Sigmoid colon (tissue), 6 donors: ENCODE measurements at regions not wholly inside any gene's neighbourhood (a gene's known extent, or its start where the extent isn't known, plus 50 kb on each side); places are given as distances from the start of the nearest gene placed in this dataset.

ENCODE experiments used
- DNase-seq: peaks from one replicate; pipeline ENCODE4 v3.0.0-alpha.2; 2019
- H3K27ac ChIP-seq, 4 donors: fragments of 200-600 bp; sonication (generic); one replicate each; pipeline ENCODE4 v1.5.1; 2016 to 2019; ENCODE audit warnings: mild to moderate bottlenecking in 1 of 4
- H3K27me3 ChIP-seq, 3 donors: fragments of 200-600 bp; sonication (generic); one replicate each; pipeline ENCODE4 v1.5.1; 2019; ENCODE audit warnings: mild to moderate bottlenecking in 1 of 3
- H3K36me3 ChIP-seq, 4 donors: fragments of 200-600 bp; sonication (generic); one replicate each; pipeline ENCODE4 v1.5.1; 2016 to 2019
- H3K4me1 ChIP-seq, 4 donors: fragments of 200-600 bp; sonication (generic); one replicate each; pipeline ENCODE4 v1.5.1; 2017 to 2019
- H3K4me3 ChIP-seq, 4 donors: fragments of 200-600 bp; sonication (generic); one replicate each; pipeline ENCODE4 v1.5.1; 2017 to 2019; ENCODE audit warnings: mild to moderate bottlenecking in 2 of 4, moderate library complexity in 1 of 4
- H3K9me3 ChIP-seq, 4 donors: fragments of 200-600 bp in 3 of 4; sonication (generic) in 3 of 4; one replicate each; pipeline versions ENCODE4 v1.5.1 to v1.6.1; 2013 to 2019
- EP300 ChIP-seq, 4 donors: sonication (generic); formaldehyde crosslinking; IDR thresholded peaks; one replicate each; pipeline ENCODE4 v1.6.1; 2017; ENCODE audit warnings: antibody characterized with exemption in 4 of 4
- POLR2A ChIP-seq, 2 donors: fragments of 450-650 bp; IDR thresholded peaks; one replicate each; pipeline ENCODE4 v1.6.1; 2016; ENCODE audit warnings: antibody characterized with exemption in 2 of 2, mild to moderate bottlenecking in 2 of 2, moderate library complexity in 2 of 2
- POLR2AphosphoS5 ChIP-seq, 4 donors: sonication (generic); formaldehyde crosslinking; IDR thresholded peaks; one replicate each; pipeline ENCODE4 v1.6.1; 2017; ENCODE audit warnings: antibody characterized with exemption in 4 of 4
- WGBS, 2 donors: extraction: QIAGEN DNeasy Blood & Tissue Kit; methylation state at CpG; one replicate each; pipeline ENCODE4 v1.1.7; 2013; 5-methylcytosine and 5-hydroxymethylcytosine counted together
- intact Hi-C: fragments of 100-400 bp; cut with DNase I; formaldehyde crosslinking; loops from one replicate; pipeline ENCODE4 v1.15.1; 2023
- TF ChIP-seq, protein P1 (sequence below), 4 experiments: fragments of 450-650 bp in 3 of 4; fragments of 200-600 bp in 1 of 4; IDR thresholded peaks; one replicate each; pipeline ENCODE4 v1.5.1; 2016 to 2019; ENCODE audit warnings: antibody characterized with exemption in 4 of 4, mild to moderate bottlenecking in 3 of 4, moderate library complexity in 2 of 4
- donor health status: healthy with polysubstance abuse.
- donor health status: healthy.

DNA sequence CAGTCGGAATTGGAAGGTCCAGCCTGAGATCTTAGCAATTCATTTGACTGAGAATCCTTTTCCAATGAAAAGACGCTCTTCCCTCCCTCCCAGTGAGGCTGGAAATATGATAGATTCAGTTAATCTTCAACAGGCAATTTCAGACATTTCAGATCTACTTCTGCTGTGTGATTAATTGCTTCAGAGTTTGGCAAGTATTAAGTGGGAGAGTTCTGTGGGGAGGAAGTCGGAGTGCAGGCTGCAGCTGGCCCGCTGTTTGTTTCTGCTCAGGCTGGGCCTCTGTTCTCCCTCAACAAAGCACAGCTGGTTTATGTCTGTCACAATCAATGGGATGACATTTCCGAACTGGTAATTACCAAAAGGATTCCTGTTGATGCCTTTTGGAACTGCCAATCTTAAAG, 178.2 kb downstream of the NDFIP2 start:
- Histone ChIP-seq H3K27me3 (no peaks in the 10 kb centered on the region), H3K9me3 (no peaks in the 10 kb centered on the region), H3K36me3 (no peaks in the 10 kb centered on the region), H3K4me1 (peaks cover 0 to 15% (median 9%) of the 10 kb centered on the region in 4 donors), H3K27ac (no peak overlapping the region), H3K4me3 (no peak overlapping the region)
- TF ChIP-seq POLR2A (IDR thresholded peaks at IDR 0.05) (no peak), POLR2AphosphoS5 (IDR thresholded peaks at IDR 0.05) (peak in 2 of 4 donors; percentile 54 to 64)
- TF ChIP-seq, protein P1, sequence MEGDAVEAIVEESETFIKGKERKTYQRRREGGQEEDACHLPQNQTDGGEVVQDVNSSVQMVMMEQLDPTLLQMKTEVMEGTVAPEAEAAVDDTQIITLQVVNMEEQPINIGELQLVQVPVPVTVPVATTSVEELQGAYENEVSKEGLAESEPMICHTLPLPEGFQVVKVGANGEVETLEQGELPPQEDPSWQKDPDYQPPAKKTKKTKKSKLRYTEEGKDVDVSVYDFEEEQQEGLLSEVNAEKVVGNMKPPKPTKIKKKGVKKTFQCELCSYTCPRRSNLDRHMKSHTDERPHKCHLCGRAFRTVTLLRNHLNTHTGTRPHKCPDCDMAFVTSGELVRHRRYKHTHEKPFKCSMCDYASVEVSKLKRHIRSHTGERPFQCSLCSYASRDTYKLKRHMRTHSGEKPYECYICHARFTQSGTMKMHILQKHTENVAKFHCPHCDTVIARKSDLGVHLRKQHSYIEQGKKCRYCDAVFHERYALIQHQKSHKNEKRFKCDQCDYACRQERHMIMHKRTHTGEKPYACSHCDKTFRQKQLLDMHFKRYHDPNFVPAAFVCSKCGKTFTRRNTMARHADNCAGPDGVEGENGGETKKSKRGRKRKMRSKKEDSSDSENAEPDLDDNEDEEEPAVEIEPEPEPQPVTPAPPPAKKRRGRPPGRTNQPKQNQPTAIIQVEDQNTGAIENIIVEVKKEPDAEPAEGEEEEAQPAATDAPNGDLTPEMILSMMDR (IDR thresholded peaks at IDR 0.05), result no peak
- no peak for DNase-seq
- WGBS, 2 donors, result 68 to 77% methylated on average over 5 of the region's 5 CpGs
- intact Hi-C loops, result no loop called here

DNA sequence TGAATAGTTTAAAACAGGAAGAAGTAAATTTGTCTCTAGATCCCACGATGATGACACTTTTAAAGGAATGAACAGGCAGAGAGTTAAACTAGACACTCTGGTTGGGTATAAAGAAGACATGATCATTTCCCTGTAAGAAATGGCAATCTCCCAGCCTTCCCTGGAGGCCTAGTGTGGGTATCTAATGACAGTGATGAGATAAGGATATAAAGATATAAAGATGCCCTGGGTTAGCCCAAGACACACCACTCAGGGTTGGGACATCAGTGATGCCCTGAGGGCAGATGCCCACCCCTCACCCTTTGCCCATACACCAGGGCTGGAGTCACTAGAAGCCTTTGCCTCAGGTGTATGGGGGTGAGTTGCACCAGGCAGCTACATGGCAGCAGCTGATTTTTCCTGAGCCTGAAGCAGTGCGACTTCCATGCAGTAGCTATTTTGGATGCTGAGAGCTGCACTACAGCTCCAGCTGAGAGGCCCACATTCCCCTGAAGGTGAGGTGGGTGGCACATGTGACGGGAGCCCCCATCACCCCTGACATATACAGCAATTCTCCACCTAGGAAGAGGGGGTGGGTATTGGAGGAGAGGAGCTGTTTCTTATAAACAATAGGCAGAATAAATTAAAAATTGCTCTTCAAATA, 177.5 kb downstream of the NDFIP2 start:
- Histone ChIP-seq H3K27ac (no peak overlapping the region), H3K27me3 (no peaks in the 10 kb centered on the region), H3K36me3 (no peaks in the 10 kb centered on the region), H3K4me3 (no peak overlapping the region), H3K9me3 (no peaks in the 10 kb centered on the region), H3K4me1 (peaks cover 0 to 15% (median 9%) of the 10 kb centered on the region in 4 donors)
- intact Hi-C loops, result no loop called here
- no peak for DNase-seq
- WGBS, 2 donors, result 78 to 86% methylated on average over 3 of the region's 3 CpGs
- TF ChIP-seq POLR2A (IDR thresholded peaks at IDR 0.05) (no peak), EP300 (IDR thresholded peaks at IDR 0.05) (no peak), POLR2AphosphoS5 (IDR thresholded peaks at IDR 0.05) (no peak)
- TF ChIP-seq, protein P1 (IDR thresholded peaks at IDR 0.05), result no peak

DNA sequence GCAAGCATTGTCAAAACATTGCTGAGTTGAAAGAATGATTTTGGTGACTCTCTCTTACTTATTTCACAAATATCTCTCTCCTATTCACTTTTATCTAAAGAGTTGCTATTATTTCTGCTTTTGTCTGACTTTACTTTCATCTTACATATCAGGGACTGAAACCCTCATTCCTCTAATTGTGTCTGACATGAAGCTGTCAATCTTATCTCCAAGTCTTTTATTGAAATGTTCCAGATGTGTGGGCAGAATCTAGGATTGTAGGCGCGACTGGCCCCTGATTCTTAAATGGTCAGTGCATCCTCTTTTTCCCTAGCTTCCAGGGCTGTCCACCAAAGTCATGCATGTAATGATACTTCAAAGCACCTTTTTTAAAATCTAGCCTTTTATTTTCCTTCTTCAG, 174.6 kb downstream of the NDFIP2 start:
- no peak for DNase-seq
- Histone ChIP-seq H3K27ac (no peak overlapping the region), H3K4me3 (no peak overlapping the region), H3K4me1 (peaks cover 0 to 15% (median 9%) of the 10 kb centered on the region in 4 donors), H3K36me3 (no peaks in the 10 kb centered on the region), H3K9me3 (no peaks in the 10 kb centered on the region), H3K27me3 (no peaks in the 10 kb centered on the region)
- 95 to 97% methylated on average over 2 of the region's 2 CpGs for whole genome bisulfite sequencing, 2 donors
- intact Hi-C loops, result no loop called here
- TF ChIP-seq EP300 (IDR thresholded peaks at IDR 0.05) (no peak), POLR2AphosphoS5 (IDR thresholded peaks at IDR 0.05) (no peak), POLR2A (IDR thresholded peaks at IDR 0.05) (no peak)
- TF ChIP-seq, protein P1 (IDR thresholded peaks at IDR 0.05), result no peak

DNA sequence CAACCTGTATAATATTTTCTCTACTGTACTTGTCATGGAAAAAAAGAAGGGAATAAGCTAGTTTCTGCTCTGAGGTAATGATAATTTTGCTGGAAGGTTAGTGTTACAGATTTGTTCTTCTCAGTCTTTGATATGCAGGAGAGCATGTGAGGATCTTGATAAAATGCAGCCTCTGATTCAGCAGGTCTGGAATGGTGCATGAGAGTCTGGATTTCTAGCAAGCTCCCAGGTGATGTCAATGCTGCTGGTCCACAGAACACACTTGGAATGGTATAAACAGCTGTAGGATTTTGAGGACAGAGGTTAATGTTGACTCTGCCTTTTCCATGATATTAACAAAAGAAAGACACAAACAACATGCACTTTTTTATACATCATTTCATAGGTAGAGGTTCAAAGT, 173.6 kb downstream of the NDFIP2 start:
- H3K27me3 ChIP-seq, result no peaks in the 10 kb centered on the region
- no peak for TF ChIP-seq POLR2AphosphoS5 (IDR thresholded peaks at IDR 0.05)
- no peak for TF ChIP-seq POLR2A (IDR thresholded peaks at IDR 0.05)
- no peak for TF ChIP-seq EP300 (IDR thresholded peaks at IDR 0.05)
- intact Hi-C loops, result no loop called here
- no peak for DNase-seq
- no peak overlapping the region for H3K4me3 ChIP-seq
- H3K4me1 ChIP-seq, result peaks cover 0 to 13% (median 9%) of the 10 kb centered on the region in 4 donors
- no peaks in the 10 kb centered on the region for H3K36me3 ChIP-seq
- no peaks in the 10 kb centered on the region for H3K9me3 ChIP-seq
- no peak overlapping the region for H3K27ac ChIP-seq

DNA sequence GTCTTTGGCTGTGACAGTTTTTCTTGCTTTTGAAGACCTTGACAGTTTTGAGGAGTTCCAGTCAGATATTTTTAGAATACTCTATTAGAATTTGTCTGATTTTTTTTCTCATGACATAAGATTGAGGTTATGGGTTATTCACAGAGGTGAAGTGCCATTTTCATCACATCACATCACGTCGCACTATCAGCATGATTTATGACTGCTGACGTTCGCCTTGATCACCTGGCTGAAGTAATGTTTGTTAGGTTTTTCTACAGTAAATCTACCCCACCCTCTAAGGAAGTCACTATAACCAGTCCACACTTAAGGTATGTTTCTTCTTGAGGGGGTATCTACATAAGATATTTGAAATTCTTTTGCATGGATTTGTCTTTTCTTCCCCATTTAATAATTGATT, 169.7 kb downstream of the NDFIP2 start:
- Histone ChIP-seq H3K36me3 (no peaks in the 10 kb centered on the region), H3K4me1 (no peaks in the 10 kb centered on the region), H3K27me3 (no peaks in the 10 kb centered on the region), H3K27ac (no peak overlapping the region), H3K9me3 (no peaks in the 10 kb centered on the region), H3K4me3 (no peak overlapping the region)
- TF ChIP-seq, protein P1 (IDR thresholded peaks at IDR 0.05), result no peak
- no peak for TF ChIP-seq EP300 (IDR thresholded peaks at IDR 0.05)
- TF ChIP-seq POLR2A (IDR thresholded peaks at IDR 0.05), result no peak
- no peak for TF ChIP-seq POLR2AphosphoS5 (IDR thresholded peaks at IDR 0.05)
- 23 to 68% methylated on average over 4 of the region's 4 CpGs for WGBS, 2 donors
- intact Hi-C loops, result no loop called here
- DNase-seq, result no peak
